ENCODE measurements at regions not wholly inside any gene's neighbourhood (a gene's known extent, or its start where the extent isn't known, plus 50 kb on each side); places are given as distances from the start of the nearest gene placed in this dataset.

DNA sequence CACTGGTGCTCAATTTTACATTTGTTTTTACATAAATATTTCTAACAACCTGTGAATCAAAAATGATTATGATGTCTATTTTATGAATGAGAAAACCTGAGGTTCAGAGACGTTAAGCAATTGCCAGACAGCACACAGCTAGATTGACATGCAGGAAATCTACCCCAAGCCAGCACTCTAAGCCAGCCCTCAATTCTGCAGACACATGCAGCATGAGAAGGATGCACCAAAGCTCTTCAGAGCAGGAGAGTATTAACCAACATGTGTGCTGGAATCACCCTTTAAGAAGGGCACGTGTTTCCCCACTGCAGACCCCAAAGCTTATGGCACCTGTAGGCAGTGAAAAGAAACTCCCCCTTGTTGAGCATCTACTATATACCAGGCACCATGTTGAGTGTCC, 126.1 kb upstream of the ARHGEF3 start (continued):
- TF ChIP-seq, protein P1, sequence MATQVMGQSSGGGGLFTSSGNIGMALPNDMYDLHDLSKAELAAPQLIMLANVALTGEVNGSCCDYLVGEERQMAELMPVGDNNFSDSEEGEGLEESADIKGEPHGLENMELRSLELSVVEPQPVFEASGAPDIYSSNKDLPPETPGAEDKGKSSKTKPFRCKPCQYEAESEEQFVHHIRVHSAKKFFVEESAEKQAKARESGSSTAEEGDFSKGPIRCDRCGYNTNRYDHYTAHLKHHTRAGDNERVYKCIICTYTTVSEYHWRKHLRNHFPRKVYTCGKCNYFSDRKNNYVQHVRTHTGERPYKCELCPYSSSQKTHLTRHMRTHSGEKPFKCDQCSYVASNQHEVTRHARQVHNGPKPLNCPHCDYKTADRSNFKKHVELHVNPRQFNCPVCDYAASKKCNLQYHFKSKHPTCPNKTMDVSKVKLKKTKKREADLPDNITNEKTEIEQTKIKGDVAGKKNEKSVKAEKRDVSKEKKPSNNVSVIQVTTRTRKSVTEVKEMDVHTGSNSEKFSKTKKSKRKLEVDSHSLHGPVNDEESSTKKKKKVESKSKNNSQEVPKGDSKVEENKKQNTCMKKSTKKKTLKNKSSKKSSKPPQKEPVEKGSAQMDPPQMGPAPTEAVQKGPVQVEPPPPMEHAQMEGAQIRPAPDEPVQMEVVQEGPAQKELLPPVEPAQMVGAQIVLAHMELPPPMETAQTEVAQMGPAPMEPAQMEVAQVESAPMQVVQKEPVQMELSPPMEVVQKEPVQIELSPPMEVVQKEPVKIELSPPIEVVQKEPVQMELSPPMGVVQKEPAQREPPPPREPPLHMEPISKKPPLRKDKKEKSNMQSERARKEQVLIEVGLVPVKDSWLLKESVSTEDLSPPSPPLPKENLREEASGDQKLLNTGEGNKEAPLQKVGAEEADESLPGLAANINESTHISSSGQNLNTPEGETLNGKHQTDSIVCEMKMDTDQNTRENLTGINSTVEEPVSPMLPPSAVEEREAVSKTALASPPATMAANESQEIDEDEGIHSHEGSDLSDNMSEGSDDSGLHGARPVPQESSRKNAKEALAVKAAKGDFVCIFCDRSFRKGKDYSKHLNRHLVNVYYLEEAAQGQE (IDR thresholded peaks at IDR 0.05; ENCODE audit: low read depth), result no peak
- TF ChIP-seq FOSL1 (IDR thresholded peaks at IDR 0.05; ENCODE audit: low read depth), result no peak

DNA sequence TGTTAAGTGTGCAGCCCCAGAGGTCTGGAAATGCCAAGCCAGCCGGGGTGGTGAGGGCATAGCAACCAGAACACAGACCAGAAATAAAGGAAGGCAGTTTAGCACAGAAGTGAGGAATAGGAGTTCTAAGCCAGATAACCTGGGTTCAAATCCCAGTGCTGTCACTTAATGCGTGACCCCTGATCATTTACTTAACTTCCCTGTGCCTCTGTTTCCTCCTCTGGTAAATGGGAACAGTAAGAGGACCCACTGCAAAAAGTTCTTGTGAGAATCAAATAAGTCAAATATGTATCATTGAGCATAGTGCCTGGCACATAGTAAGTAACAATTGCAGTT, 125.2 kb upstream of the ARHGEF3 start:
- Histone ChIP-seq H3K9me2 (ENCODE audit: insufficient read depth) (no peaks in the 10 kb centered on the region), H2AFZ (ENCODE audit: low read depth, low read length, poor library complexity, severe bottlenecking) (no peak overlapping the region), H3K9me3 (ENCODE audit: control insufficient read depth in 1 of 2, insufficient read depth in 1 of 2, low read depth in 1 of 2, low read length in 2 of 2) (no peaks in the 10 kb centered on the region), H3K4me1 (ENCODE audit: control insufficient read depth in 1 of 2, insufficient read depth in 2 of 2, low read length in 2 of 2) (peaks cover 13 to 35% of the 10 kb centered on the region in 2 experiments), H3K79me2 (ENCODE audit: insufficient read depth, low read length) (no peaks in the 10 kb centered on the region), H3K36me3 (ENCODE audit: control insufficient read depth in 1 of 2, insufficient read depth in 2 of 2, low read length in 2 of 2) (no peaks in the 10 kb centered on the region), H3K27me3 (ENCODE audit: insufficient read depth, low read length) (no peaks in the 10 kb centered on the region), H3K9ac (ENCODE audit: low read length) (no peak overlapping the region), H4K20me1 (ENCODE audit: insufficient read depth) (no peaks in the 10 kb centered on the region), H3K4me3 (replicated peaks in 1 of 2; ENCODE audit: low read depth in 1 of 2, low read length in 2 of 2) (no peak overlapping the region), H3K4me2 (ENCODE audit: low read length) (no peak overlapping the region), H3K27ac (ENCODE audit: low read depth, low read length) (no peak overlapping the region)
- ChIA-PET RAD21 (ENCODE audit: low non-redundant PET in 1 of 2, low total read pairs in 2 of 2, uncharacterized antibody in 2 of 2, unreplicated experiment in 2 of 2) (no interaction called here), CTCF (no interaction called here), POLR2A (no interaction called here)
- no peak for TF ChIP-seq CEBPB (IDR thresholded peaks at IDR 0.05; ENCODE audit: low read depth)
- TF ChIP-seq, protein P1 (IDR thresholded peaks at IDR 0.05; ENCODE audit: low read depth), result no peak
- TF ChIP-seq, protein P2, sequence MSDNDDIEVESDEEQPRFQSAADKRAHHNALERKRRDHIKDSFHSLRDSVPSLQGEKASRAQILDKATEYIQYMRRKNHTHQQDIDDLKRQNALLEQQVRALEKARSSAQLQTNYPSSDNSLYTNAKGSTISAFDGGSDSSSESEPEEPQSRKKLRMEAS (IDR thresholded peaks at IDR 0.05), result no peak
- DNase-seq (ENCODE audit: low read depth, low spot score), result no peak
- no TSS peak for BruUV-seq (replicated peaks)
- ATAC-seq, result no peak
- intact Hi-C loops (cut with micrococcal nuclease), result no loop called here

Data from HCT116 (cell line).